HUES6 (cell line): ENCODE measurements at regions not wholly inside any gene's neighbourhood (a gene's known extent, or its start where the extent isn't known, plus 50 kb on each side); places are given as distances from the start of the nearest gene placed in this dataset.

Source experiments
- H3K27ac ChIP-seq: 2 replicates; pipeline ENCODE4 v1.7.0; 2013; ENCODE audit warnings: low read depth, mild to moderate bottlenecking, low read length, inconsistent platforms
- H3K27me3 ChIP-seq: 2 replicates; pipeline ENCODE4 v1.6.1; 2013; ENCODE audit warnings: low read length; ENCODE audit not compliant: control insufficient read depth, insufficient read depth
- H3K36me3 ChIP-seq: 2 replicates; pipeline ENCODE4 v1.6.1; 2013; ENCODE audit warnings: low read length; ENCODE audit not compliant: control insufficient read depth, insufficient read depth
- H3K4me1 ChIP-seq: 2 replicates; pipeline ENCODE4 v1.6.1; 2013; ENCODE audit warnings: low read length; ENCODE audit not compliant: control insufficient read depth, insufficient read depth
- H3K4me3 ChIP-seq: 2 replicates; pipeline ENCODE4 v1.5.1; 2013; ENCODE audit warnings: low read depth, low read length
- H3K9ac ChIP-seq: one replicate; pipeline ENCODE4 v1.6.1; 2013; ENCODE audit warnings: mild to moderate bottlenecking, low read length
- H3K9me3 ChIP-seq: 2 replicates; pipeline ENCODE4 v1.6.1; 2013; ENCODE audit warnings: low read depth, low read length; ENCODE audit not compliant: control insufficient read depth, insufficient read depth

GRCh38 chr14:71711125-71711524, 221.1 kb upstream of the RGS6 start:
- Histone ChIP-seq H3K4me1 (no peaks in the 10 kb centered on the region), H3K27ac (no peak overlapping the region), H3K9ac (no peak overlapping the region), H3K4me3 (no peak overlapping the region), H3K9me3 (no peaks in the 10 kb centered on the region), H3K36me3 (peaks cover 17% of the 10 kb centered on the region), H3K27me3 (no peaks in the 10 kb centered on the region)

GRCh38 chr14:71711619-71712018, 220.6 kb upstream of the RGS6 start:
- no peaks in the 10 kb centered on the region for H3K4me1 ChIP-seq
- H3K9me3 ChIP-seq = no peaks in the 10 kb centered on the region
- peaks cover 18% of the 10 kb centered on the region for H3K36me3 ChIP-seq
- H3K4me3 ChIP-seq = no peak overlapping the region
- no peak overlapping the region for H3K9ac ChIP-seq
- H3K27me3 ChIP-seq = no peaks in the 10 kb centered on the region
- H3K27ac ChIP-seq = no peak overlapping the region

- H3K4me1 ChIP-seq = no peaks in the 10 kb centered on the region
- no peak overlapping the region for H3K4me3 ChIP-seq
- no peaks in the 10 kb centered on the region for H3K27me3 ChIP-seq
- no peaks in the 10 kb centered on the region for H3K9me3 ChIP-seq
- H3K27ac ChIP-seq = no peak overlapping the region
- no peak overlapping the region for H3K9ac ChIP-seq
- H3K36me3 ChIP-seq = peaks cover 20% of the 10 kb centered on the region
These were observed 219.8 kb upstream of the RGS6 start for GRCh38 chr14:71712478-71712877.

GRCh38 chr14:71713016-71713415, 219.2 kb upstream of the RGS6 start:
- Histone ChIP-seq H3K27me3 (no peaks in the 10 kb centered on the region), H3K9ac (no peak overlapping the region), H3K27ac (no peak overlapping the region), H3K4me3 (no peak overlapping the region), H3K36me3 (peaks cover 24% of the 10 kb centered on the region), H3K9me3 (no peaks in the 10 kb centered on the region), H3K4me1 (no peaks in the 10 kb centered on the region)

- H3K27me3 ChIP-seq = no peaks in the 10 kb centered on the region
- no peak overlapping the region for H3K27ac ChIP-seq
These were observed 218.8 kb upstream of the RGS6 start for GRCh38 chr14:71713451-71713850.

GRCh38 chr14:71714225-71714624, 218.0 kb upstream of the RGS6 start:
- Histone ChIP-seq H3K27ac (no peak overlapping the region), H3K36me3 (peaks cover 21% of the 10 kb centered on the region), H3K9ac (no peak overlapping the region), H3K4me3 (no peak overlapping the region), H3K4me1 (no peaks in the 10 kb centered on the region), H3K9me3 (no peaks in the 10 kb centered on the region), H3K27me3 (no peaks in the 10 kb centered on the region)

More at GRCh38 chr14:71713451-71713850, 218.8 kb upstream of the RGS6 start:
- Histone ChIP-seq H3K36me3 (peaks cover 24% of the 10 kb centered on the region), H3K4me3 (no peak overlapping the region), H3K9ac (no peak overlapping the region), H3K4me1 (no peaks in the 10 kb centered on the region), H3K9me3 (no peaks in the 10 kb centered on the region)

GRCh38 chr14:71716041-71716772, 216.0 kb upstream of the RGS6 start:
- Histone ChIP-seq H3K4me3 (no peak overlapping the region), H3K36me3 (peaks cover 11% of the 10 kb centered on the region), H3K4me1 (peaks cover 2% of the 10 kb centered on the region; the same call in 1 of the 2 replicates), H3K27me3 (no peaks in the 10 kb centered on the region), H3K9me3 (no peaks in the 10 kb centered on the region), H3K9ac (no peak overlapping the region), H3K27ac (no peak overlapping the region)

GRCh38 chr14:71720978-71721624, 211.1 kb upstream of the RGS6 start:
- no peak overlapping the region for H3K4me3 ChIP-seq
- no peaks in the 10 kb centered on the region for H3K27me3 ChIP-seq
- no peak overlapping the region for H3K27ac ChIP-seq
- no peaks in the 10 kb centered on the region for H3K9me3 ChIP-seq
- no peak overlapping the region for H3K9ac ChIP-seq
- H3K36me3 ChIP-seq = peaks cover 29% of the 10 kb centered on the region
- H3K4me1 ChIP-seq = peaks cover 3% of the 10 kb centered on the region; the same call in 1 of the 2 replicates

- no peak overlapping the region for H3K4me3 ChIP-seq
These were observed 210.4 kb upstream of the RGS6 start for GRCh38 chr14:71721791-71722190.

GRCh38 chr14:71722885-71723284, 209.3 kb upstream of the RGS6 start:
- no peaks in the 10 kb centered on the region for H3K27me3 ChIP-seq
- no peaks in the 10 kb centered on the region for H3K9me3 ChIP-seq
- no peak overlapping the region for H3K27ac ChIP-seq
- H3K36me3 ChIP-seq = peaks cover 23% of the 10 kb centered on the region
- H3K4me3 ChIP-seq = no peak overlapping the region
- peaks cover 3% of the 10 kb centered on the region; the same call in 1 of the 2 replicates for H3K4me1 ChIP-seq
- H3K9ac ChIP-seq = no peak overlapping the region

More at GRCh38 chr14:71721791-71722190, 210.4 kb upstream of the RGS6 start:
- Histone ChIP-seq H3K27me3 (no peaks in the 10 kb centered on the region), H3K36me3 (peaks cover 26% of the 10 kb centered on the region), H3K4me1 (peaks cover 3% of the 10 kb centered on the region; the same call in 1 of the 2 replicates), H3K27ac (no peak overlapping the region), H3K9me3 (no peaks in the 10 kb centered on the region), H3K9ac (no peak overlapping the region)

- Histone ChIP-seq H3K9ac (no peak overlapping the region), H3K27ac (no peak overlapping the region), H3K9me3 (no peaks in the 10 kb centered on the region), H3K36me3 (peaks cover 41% of the 10 kb centered on the region), H3K4me1 (peaks cover 3% of the 10 kb centered on the region; the same call in 1 of the 2 replicates), H3K27me3 (no peaks in the 10 kb centered on the region), H3K4me3 (no peak overlapping the region)
These were observed 206.2 kb upstream of the RGS6 start for GRCh38 chr14:71725922-71726579.
